Adrenal gland (tissue), 5 donors: ENCODE measurements at regions not wholly inside any gene's neighbourhood (a gene's known extent, or its start where the extent isn't known, plus 50 kb on each side); places are given as distances from the start of the nearest gene placed in this dataset.

ENCODE experiments used
- CTCF ChIP-seq, 6 experiments: fragments of 450-650 bp in 4 of 6; fragments of 200-600 bp in 2 of 6; sonication (generic) in 1 of 6; IDR thresholded peaks; 1 replicate in 5 of 6; 2 replicates in 1 of 6; pipeline versions ENCODE4 v1.5.1 to v1.8.0; 2016 to 2021; ENCODE audit warnings: antibody characterized with exemption in 6 of 6, mild to moderate bottlenecking in 2 of 6, moderate library complexity in 1 of 6
- POLR2A ChIP-seq, 2 donors: fragments of 450-650 bp; IDR thresholded peaks; one replicate each; pipeline ENCODE4 v1.6.1; 2017; ENCODE audit warnings: antibody characterized with exemption in 2 of 2, mild to moderate bottlenecking in 2 of 2, moderate library complexity in 1 of 2
- donor health status: DM: no; HTN: no; CAD: no.

- no peak for TF ChIP-seq CTCF (IDR thresholded peaks at IDR 0.05)
- no peak for TF ChIP-seq POLR2A (IDR thresholded peaks at IDR 0.05)
These were observed 68.6 kb upstream of the PPP1R26 start for GRCh38 chr9:135410831-135411473.
